Sigmoid colon (tissue), 6 donors: ENCODE measurements at regions not wholly inside any gene's neighbourhood (a gene's known extent, or its start where the extent isn't known, plus 50 kb on each side); places are given as distances from the start of the nearest gene placed in this dataset.

ENCODE experiments used
- DNase-seq: peaks from one replicate; pipeline ENCODE4 v3.0.0-alpha.2; 2019
- H3K27ac ChIP-seq, 4 donors: fragments of 200-600 bp; sonication (generic); one replicate each; pipeline ENCODE4 v1.5.1; 2016 to 2019; ENCODE audit warnings: mild to moderate bottlenecking in 1 of 4
- H3K27me3 ChIP-seq, 3 donors: fragments of 200-600 bp; sonication (generic); one replicate each; pipeline ENCODE4 v1.5.1; 2019; ENCODE audit warnings: mild to moderate bottlenecking in 1 of 3
- H3K36me3 ChIP-seq, 4 donors: fragments of 200-600 bp; sonication (generic); one replicate each; pipeline ENCODE4 v1.5.1; 2016 to 2019
- H3K4me1 ChIP-seq, 4 donors: fragments of 200-600 bp; sonication (generic); one replicate each; pipeline ENCODE4 v1.5.1; 2017 to 2019
- H3K4me3 ChIP-seq, 4 donors: fragments of 200-600 bp; sonication (generic); one replicate each; pipeline ENCODE4 v1.5.1; 2017 to 2019; ENCODE audit warnings: mild to moderate bottlenecking in 2 of 4, moderate library complexity in 1 of 4
- H3K9me3 ChIP-seq, 4 donors: fragments of 200-600 bp in 3 of 4; sonication (generic) in 3 of 4; one replicate each; pipeline versions ENCODE4 v1.5.1 to v1.6.1; 2013 to 2019
- EP300 ChIP-seq, 4 donors: sonication (generic); formaldehyde crosslinking; IDR thresholded peaks; one replicate each; pipeline ENCODE4 v1.6.1; 2017; ENCODE audit warnings: antibody characterized with exemption in 4 of 4
- POLR2A ChIP-seq, 2 donors: fragments of 450-650 bp; IDR thresholded peaks; one replicate each; pipeline ENCODE4 v1.6.1; 2016; ENCODE audit warnings: antibody characterized with exemption in 2 of 2, mild to moderate bottlenecking in 2 of 2, moderate library complexity in 2 of 2
- POLR2AphosphoS5 ChIP-seq, 4 donors: sonication (generic); formaldehyde crosslinking; IDR thresholded peaks; one replicate each; pipeline ENCODE4 v1.6.1; 2017; ENCODE audit warnings: antibody characterized with exemption in 4 of 4
- WGBS, 2 donors: extraction: QIAGEN DNeasy Blood & Tissue Kit; methylation state at CpG; one replicate each; pipeline ENCODE4 v1.1.7; 2013; 5-methylcytosine and 5-hydroxymethylcytosine counted together
- intact Hi-C: fragments of 100-400 bp; cut with DNase I; formaldehyde crosslinking; loops from one replicate; pipeline ENCODE4 v1.15.1; 2023
- TF ChIP-seq, protein P1 (sequence below), 4 experiments: fragments of 450-650 bp in 3 of 4; fragments of 200-600 bp in 1 of 4; IDR thresholded peaks; one replicate each; pipeline ENCODE4 v1.5.1; 2016 to 2019; ENCODE audit warnings: antibody characterized with exemption in 4 of 4, mild to moderate bottlenecking in 3 of 4, moderate library complexity in 2 of 4
- donor health status: healthy with polysubstance abuse.
- donor health status: healthy.

DNA sequence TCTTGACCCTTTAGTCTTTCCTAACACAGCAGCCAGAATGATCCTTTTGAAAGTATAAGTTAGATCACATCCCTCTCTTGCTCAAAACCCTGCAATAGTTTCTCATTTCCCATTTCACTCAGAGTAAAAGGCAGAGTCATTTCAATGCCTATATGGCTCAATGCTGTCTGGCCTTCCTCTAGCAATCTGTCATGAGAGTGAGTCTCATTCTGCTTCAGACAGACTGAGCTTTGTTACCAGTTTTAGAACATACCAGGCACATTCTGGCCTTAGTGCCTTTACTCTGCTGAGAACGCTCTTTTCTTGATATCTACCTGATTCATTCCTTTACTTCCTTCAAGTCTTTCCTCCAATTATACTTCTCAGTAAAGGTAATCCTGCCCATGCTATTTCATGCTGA, 372.8 kb upstream of the PKN2 start:
- TF ChIP-seq POLR2AphosphoS5 (IDR thresholded peaks at IDR 0.05) = no peak
- no peak for TF ChIP-seq EP300 (IDR thresholded peaks at IDR 0.05)
- 89 to 90% methylated on average over 1 of the region's 1 CpG for WGBS, 2 donors
- Histone ChIP-seq H3K9me3 (no peaks in the 10 kb centered on the region), H3K27ac (no peak overlapping the region), H3K4me1 (no peaks in the 10 kb centered on the region), H3K27me3 (no peaks in the 10 kb centered on the region), H3K4me3 (no peak overlapping the region), H3K36me3 (no peaks in the 10 kb centered on the region)
- no peak for DNase-seq
- intact Hi-C loops = no loop called here

DNA sequence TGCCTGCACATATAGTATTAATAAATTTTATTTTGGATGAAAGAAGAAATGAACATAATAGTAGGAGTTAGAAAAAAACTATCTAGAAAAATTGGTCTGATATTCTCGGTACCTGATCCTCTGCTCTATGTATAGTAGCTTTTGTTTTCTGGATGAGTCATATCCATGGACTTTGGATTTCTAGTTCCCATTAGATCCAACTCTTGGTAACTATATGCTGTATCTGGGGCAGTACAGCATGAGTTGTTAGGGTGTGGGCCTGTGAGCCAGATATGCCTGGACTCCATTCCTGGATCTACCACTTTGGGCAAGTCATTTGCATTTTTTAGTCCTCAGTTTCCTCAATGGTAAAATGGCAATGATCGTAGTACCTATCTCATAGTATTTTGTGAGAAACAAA, 372.2 kb upstream of the PKN2 start:
- DNase-seq = no peak
- Histone ChIP-seq H3K4me1 (no peaks in the 10 kb centered on the region), H3K36me3 (no peaks in the 10 kb centered on the region), H3K27me3 (no peaks in the 10 kb centered on the region), H3K27ac (no peak overlapping the region), H3K9me3 (no peaks in the 10 kb centered on the region), H3K4me3 (no peak overlapping the region)
- 46 to 77% methylated on average over 2 of the region's 2 CpGs for WGBS, 2 donors
- intact Hi-C loops = no loop called here
- TF ChIP-seq, protein P1, sequence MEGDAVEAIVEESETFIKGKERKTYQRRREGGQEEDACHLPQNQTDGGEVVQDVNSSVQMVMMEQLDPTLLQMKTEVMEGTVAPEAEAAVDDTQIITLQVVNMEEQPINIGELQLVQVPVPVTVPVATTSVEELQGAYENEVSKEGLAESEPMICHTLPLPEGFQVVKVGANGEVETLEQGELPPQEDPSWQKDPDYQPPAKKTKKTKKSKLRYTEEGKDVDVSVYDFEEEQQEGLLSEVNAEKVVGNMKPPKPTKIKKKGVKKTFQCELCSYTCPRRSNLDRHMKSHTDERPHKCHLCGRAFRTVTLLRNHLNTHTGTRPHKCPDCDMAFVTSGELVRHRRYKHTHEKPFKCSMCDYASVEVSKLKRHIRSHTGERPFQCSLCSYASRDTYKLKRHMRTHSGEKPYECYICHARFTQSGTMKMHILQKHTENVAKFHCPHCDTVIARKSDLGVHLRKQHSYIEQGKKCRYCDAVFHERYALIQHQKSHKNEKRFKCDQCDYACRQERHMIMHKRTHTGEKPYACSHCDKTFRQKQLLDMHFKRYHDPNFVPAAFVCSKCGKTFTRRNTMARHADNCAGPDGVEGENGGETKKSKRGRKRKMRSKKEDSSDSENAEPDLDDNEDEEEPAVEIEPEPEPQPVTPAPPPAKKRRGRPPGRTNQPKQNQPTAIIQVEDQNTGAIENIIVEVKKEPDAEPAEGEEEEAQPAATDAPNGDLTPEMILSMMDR (IDR thresholded peaks at IDR 0.05) = no peak
- no peak for TF ChIP-seq POLR2AphosphoS5 (IDR thresholded peaks at IDR 0.05)
- no peak for TF ChIP-seq EP300 (IDR thresholded peaks at IDR 0.05)
- no peak for TF ChIP-seq POLR2A (IDR thresholded peaks at IDR 0.05)

DNA sequence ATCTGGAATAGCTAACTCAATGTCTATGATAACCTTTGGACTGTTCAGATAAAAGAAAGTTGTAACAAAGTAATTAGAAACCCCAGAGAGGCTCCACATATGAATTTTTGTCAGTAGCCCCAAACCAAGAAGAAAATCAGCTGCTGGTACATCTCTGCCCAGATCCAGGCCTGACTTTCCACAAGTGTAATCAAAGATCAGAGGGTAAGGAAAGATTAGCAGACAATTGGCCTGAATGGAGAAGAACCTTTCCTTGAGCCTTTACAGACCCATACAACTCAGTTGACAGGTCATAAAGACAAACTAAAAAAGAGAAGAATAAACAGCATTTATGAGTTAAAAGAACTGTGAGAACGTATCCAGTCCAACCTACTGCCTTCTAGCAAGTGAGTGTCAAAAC, 366.7 kb upstream of the PKN2 start:
- 43 to 64% methylated on average over 1 of the region's 1 CpG for WGBS, 2 donors
- Histone ChIP-seq H3K27me3 (no peaks in the 10 kb centered on the region), H3K4me3 (no peak overlapping the region), H3K4me1 (no peaks in the 10 kb centered on the region), H3K9me3 (no peaks in the 10 kb centered on the region), H3K36me3 (no peaks in the 10 kb centered on the region), H3K27ac (no peak overlapping the region)
- no peak for DNase-seq
- TF ChIP-seq EP300 (IDR thresholded peaks at IDR 0.05) = no peak
- TF ChIP-seq POLR2AphosphoS5 (IDR thresholded peaks at IDR 0.05) = no peak
- TF ChIP-seq, protein P1 (IDR thresholded peaks at IDR 0.05) = no peak
- no peak for TF ChIP-seq POLR2A (IDR thresholded peaks at IDR 0.05)
- intact Hi-C loops = no loop called here

DNA sequence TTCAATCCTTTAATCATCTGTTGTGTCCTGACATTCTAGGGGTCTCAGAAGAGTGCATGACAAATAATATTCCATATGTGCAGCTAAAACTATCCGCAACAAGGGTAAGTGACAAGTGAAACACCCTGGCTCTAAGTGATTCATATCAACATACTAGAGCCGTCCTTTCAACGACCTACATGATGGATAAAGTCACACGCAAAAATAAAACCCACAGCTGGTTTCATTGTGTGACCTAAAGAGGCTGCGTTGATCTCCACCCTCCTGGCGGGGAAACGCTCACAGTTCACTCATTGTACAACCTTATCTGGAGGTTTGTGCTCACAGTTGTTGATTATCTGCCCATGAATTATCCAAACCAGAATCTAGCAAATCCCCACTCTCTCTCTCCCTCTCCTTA, 365.3 kb upstream of the PKN2 start:
- DNase-seq = no peak
- TF ChIP-seq EP300 (IDR thresholded peaks at IDR 0.05) (no peak), POLR2A (IDR thresholded peaks at IDR 0.05) (no peak), POLR2AphosphoS5 (IDR thresholded peaks at IDR 0.05) (no peak)
- TF ChIP-seq, protein P1 (IDR thresholded peaks at IDR 0.05) = no peak
- WGBS, 2 donors = 85 to 89% methylated on average over 7 of the region's 7 CpGs
- no peak overlapping the region for H3K4me3 ChIP-seq
- no peaks in the 10 kb centered on the region for H3K36me3 ChIP-seq
- intact Hi-C loops = no loop called here
- no peaks in the 10 kb centered on the region for H3K9me3 ChIP-seq
- H3K27me3 ChIP-seq = no peaks in the 10 kb centered on the region
- no peak overlapping the region for H3K27ac ChIP-seq
- no peaks in the 10 kb centered on the region for H3K4me1 ChIP-seq

- H3K27me3 ChIP-seq = no peaks in the 10 kb centered on the region
- no peak for DNase-seq
- no peak overlapping the region for H3K27ac ChIP-seq
- H3K9me3 ChIP-seq = no peaks in the 10 kb centered on the region
- H3K36me3 ChIP-seq = no peaks in the 10 kb centered on the region
- no peak overlapping the region for H3K4me3 ChIP-seq
- intact Hi-C loops = no loop called here
- 35 to 72% methylated on average over 3 of the region's 3 CpGs for whole genome bisulfite sequencing, 2 donors
- TF ChIP-seq, protein P1 (IDR thresholded peaks at IDR 0.05) = no peak
- TF ChIP-seq POLR2AphosphoS5 (IDR thresholded peaks at IDR 0.05) (no peak), EP300 (IDR thresholded peaks at IDR 0.05) (no peak), POLR2A (IDR thresholded peaks at IDR 0.05) (no peak)
- peaks cover 0 to 3% (median 0%) of the 10 kb centered on the region in 4 donors for H3K4me1 ChIP-seq
These were observed 363.8 kb upstream of the PKN2 start for GRCh38 chr1:88320291-88320690.
